Activated CD4-positive, alpha-beta T cell treated with anti-CD3 and anti-CD28 coated beads for 36 hours (primary cell): ENCODE measurements at regions not wholly inside any gene's neighbourhood (a gene's known extent, or its start where the extent isn't known, plus 50 kb on each side); places are given as distances from the start of the nearest gene placed in this dataset.
"Not testable (repeated sequence)": the region's sequence is repeated elsewhere in the genome, so short reads cannot be mapped to it uniquely, and the experiment has no call there.

Experiments
- ATAC-seq: fragments of 200-7000 bp; cut with Tn5 transposase; one replicate; pipeline ENCODE4 v1.10.0; 2021; ENCODE audit warnings: mild to moderate bottlenecking, moderate library complexity
- CTCF ChIA-PET: fragments of 350-600 bp; sonication (Branson Sonifier 250); formaldehyde crosslinking; loops from one replicate; lab custom pipeline; 2021; ENCODE audit warnings: antibody characterized with exemption; lab: Charles Lee
- POLR2A ChIA-PET: fragments of 350-600 bp; sonication (Branson Sonifier 250); formaldehyde crosslinking; loops from one replicate; lab custom pipeline; 2021; ENCODE audit warnings: antibody characterized with exemption, inconsistent platforms; lab: Charles Lee
- DNase-seq: peaks from one replicate; pipeline ENCODE4 v3.0.0-alpha.2; 2020
- H3K27ac Mint-ChIP-seq: one replicate; pipeline ENCODE4 v1.8.0; 2021; ENCODE audit warnings: mixed read lengths
- H3K27me3 Mint-ChIP-seq: one replicate; pipeline ENCODE4 v1.8.0; 2021; ENCODE audit warnings: mixed read lengths
- H3K36me3 Mint-ChIP-seq: one replicate; pipeline ENCODE4 v1.8.0; 2021; ENCODE audit warnings: low read depth, mixed read lengths
- H3K4me1 Mint-ChIP-seq: one replicate; pipeline ENCODE4 v1.8.0; 2021; ENCODE audit warnings: mixed read lengths
- H3K4me3 Mint-ChIP-seq: one replicate; pipeline ENCODE4 v1.8.0; 2021; ENCODE audit warnings: mild to moderate bottlenecking, moderate library complexity, mixed read lengths
- H3K9me3 Mint-ChIP-seq: one replicate; pipeline ENCODE4 v1.8.0; 2021; ENCODE audit warnings: low read depth, mixed read lengths
- intact Hi-C, 2 experiments: fragments of 100-400 bp; cut with DNase I in 1 of 2; cut with micrococcal nuclease in 1 of 2; formaldehyde crosslinking; loops; one replicate each; pipeline versions ENCODE4 v1.14.2 to v1.15.1; 2022 to 2024; cut with DNase I, micrococcal nuclease

- Mint-ChIP-seq H3K4me3 (no peak overlapping the region), H3K27ac (no peak overlapping the region), H3K36me3 (no peaks in the 10 kb centered on the region), H3K9me3 (peaks cover 14% of the 10 kb centered on the region), H3K27me3 (no peaks in the 10 kb centered on the region), H3K4me1 (no peaks in the 10 kb centered on the region)
- ChIA-PET CTCF (no interaction called here), POLR2A (no interaction called here)
- DNase-seq (no peak), ATAC-seq (no peak)
- intact Hi-C loops, result no loop called here
Observed at GRCh38 chr6:86042214-86042613, 399.5 kb upstream of the SYNCRIP start.

DNA sequence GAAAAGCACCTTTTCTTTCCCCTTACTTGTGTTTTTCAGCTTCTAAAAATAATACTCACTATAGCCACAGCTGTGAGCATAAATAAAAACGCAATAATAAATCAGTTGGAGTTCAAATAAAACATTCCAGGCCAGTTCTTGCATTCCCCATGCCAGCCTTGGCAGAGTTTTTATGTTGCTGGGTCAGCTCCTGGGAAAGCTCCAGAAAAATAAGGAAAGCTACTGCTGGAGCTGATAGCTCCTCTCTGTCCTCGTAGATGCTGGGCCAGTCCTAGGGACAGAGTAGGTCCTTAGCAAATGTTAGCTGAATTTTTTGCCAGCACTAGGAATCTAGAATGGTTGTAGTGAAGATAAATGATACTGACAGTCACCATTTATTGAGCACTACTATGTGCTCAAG lies 389.0 kb upstream of the SYNCRIP start:
- Mint-ChIP-seq H3K27me3 (no peaks in the 10 kb centered on the region), H3K4me1 (no peaks in the 10 kb centered on the region), H3K4me3 (no peak overlapping the region), H3K36me3 (no peaks in the 10 kb centered on the region), H3K9me3 (no peaks in the 10 kb centered on the region), H3K27ac (no peak overlapping the region)
- ChIA-PET CTCF (no interaction called here), POLR2A (no interaction called here)
- intact Hi-C loops, result no loop called here
- DNase-seq (no peak), ATAC-seq (no peak)

DNA sequence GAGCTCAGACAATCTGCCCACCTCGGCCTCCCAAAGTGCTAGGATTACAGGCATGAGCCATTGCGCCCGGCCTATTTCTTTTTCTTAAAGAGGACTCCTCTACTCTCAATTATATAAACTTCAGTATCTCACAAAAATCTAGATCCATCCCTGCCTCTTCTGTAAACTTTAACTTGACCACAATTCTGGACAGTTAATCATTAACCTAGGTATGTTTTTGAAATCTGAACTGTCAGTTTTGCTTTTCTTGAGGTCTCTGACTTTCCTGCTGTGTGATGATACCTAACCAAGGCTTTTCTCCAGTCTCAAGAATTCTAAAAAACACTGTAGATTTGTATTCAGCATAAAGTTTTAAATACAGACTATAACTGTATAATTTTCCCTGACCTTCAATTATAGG lies 388.2 kb upstream of the SYNCRIP start:
- Mint-ChIP-seq H3K4me3 (no peak overlapping the region), H3K27ac (no peak overlapping the region), H3K9me3 (no peaks in the 10 kb centered on the region), H3K4me1 (no peaks in the 10 kb centered on the region), H3K27me3 (no peaks in the 10 kb centered on the region), H3K36me3 (no peaks in the 10 kb centered on the region)
- intact Hi-C loops, result no loop called here
- CTCF ChIA-PET, result no interaction called here
- ATAC-seq (no peak), DNase-seq (no peak)
- POLR2A ChIA-PET, result no interaction called here

DNA sequence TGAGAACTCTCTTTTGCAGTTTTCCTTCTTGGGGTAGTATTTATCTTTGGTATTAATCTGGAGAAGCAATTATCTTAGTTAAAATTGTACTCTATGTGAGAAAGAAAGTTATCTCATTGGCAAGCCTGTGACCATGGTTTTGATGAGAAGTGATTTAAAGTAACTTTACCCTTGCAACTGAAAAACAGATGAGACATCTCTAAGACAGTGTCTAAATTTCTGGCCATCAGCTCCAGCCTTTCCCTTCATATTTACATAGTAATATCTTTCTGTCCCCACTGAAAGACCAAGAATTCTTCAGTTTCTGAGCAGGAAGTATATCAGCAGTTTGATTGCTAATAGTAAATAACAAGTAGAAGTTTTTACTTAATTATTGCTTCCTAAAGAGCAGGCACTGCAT lies 386.1 kb upstream of the SYNCRIP start:
- ATAC-seq (no peak), DNase-seq (no peak)
- Mint-ChIP-seq H3K4me3 (no peak overlapping the region), H3K27ac (no peak overlapping the region), H3K9me3 (no peaks in the 10 kb centered on the region), H3K36me3 (no peaks in the 10 kb centered on the region), H3K4me1 (no peaks in the 10 kb centered on the region), H3K27me3 (no peaks in the 10 kb centered on the region)
- ChIA-PET CTCF (interaction anchor here (1.5 kb wide), 1 partner anchor 8 kb away, joined by 5 read pairs; no protein-coding TSS in a partner anchor), POLR2A (no interaction called here)
- intact Hi-C loops, result no loop called here

DNA sequence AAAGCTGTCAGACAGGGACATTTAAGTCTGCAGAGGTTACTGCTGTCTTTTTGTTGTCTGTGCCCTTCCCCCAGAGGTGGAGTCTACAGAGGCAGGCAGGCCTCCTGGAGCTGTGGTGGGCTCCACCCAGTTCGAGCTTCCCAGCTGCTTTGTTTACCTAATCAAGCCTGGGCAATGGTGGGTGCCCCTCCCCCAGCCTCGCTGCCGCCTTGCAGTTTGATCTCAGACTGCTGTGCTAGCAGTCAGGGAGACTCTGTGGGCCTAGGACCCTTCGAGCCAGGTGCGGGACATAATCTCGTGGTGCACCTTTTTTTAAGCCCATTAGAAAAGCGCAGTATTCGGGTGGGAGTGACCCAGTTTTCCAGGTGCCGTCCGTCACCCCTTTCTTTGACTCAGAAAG lies 384.2 kb upstream of the SYNCRIP start:
- H3K4me1 Mint-ChIP-seq, H3K36me3 Mint-ChIP-seq, ATAC-seq, DNase-seq, H3K9me3 Mint-ChIP-seq, POLR2A ChIA-PET, H3K27ac Mint-ChIP-seq, H3K4me3 Mint-ChIP-seq, CTCF ChIA-PET, intact Hi-C loops, H3K27me3 Mint-ChIP-seq: not testable (repeated sequence)

- no peak for DNase-seq
- intact Hi-C loops, result no loop called here
- POLR2A ChIA-PET, result no interaction called here
Observed at GRCh38 chr6:86017236-86017635, 374.6 kb upstream of the SYNCRIP start.

GRCh38 chr6:86016567-86016966 lies 373.9 kb upstream of the SYNCRIP start:
- POLR2A ChIA-PET, result interaction anchor here (0.7 kb wide), 1 partner anchor 996 kb away, joined by 6 read pairs; no protein-coding TSS in a partner anchor
- ATAC-seq, result no peak
- no peaks in the 10 kb centered on the region for H3K36me3 Mint-ChIP-seq
- no peaks in the 10 kb centered on the region for H3K27me3 Mint-ChIP-seq
- intact Hi-C loops, result no loop called here
- DNase-seq, result no peak
- CTCF ChIA-PET, result no interaction called here
- no peaks in the 10 kb centered on the region for H3K9me3 Mint-ChIP-seq
- H3K4me3 Mint-ChIP-seq, result no peak overlapping the region
- H3K27ac Mint-ChIP-seq, result no peak overlapping the region
- H3K4me1 Mint-ChIP-seq, result no peaks in the 10 kb centered on the region

More at GRCh38 chr6:86017236-86017635, 374.6 kb upstream of the SYNCRIP start:
- no peak overlapping the region for H3K4me3 Mint-ChIP-seq
- ATAC-seq, result no peak
- no peak overlapping the region for H3K27ac Mint-ChIP-seq
- H3K9me3 Mint-ChIP-seq, result no peaks in the 10 kb centered on the region
- no peaks in the 10 kb centered on the region for H3K4me1 Mint-ChIP-seq
- no peaks in the 10 kb centered on the region for H3K36me3 Mint-ChIP-seq
- H3K27me3 Mint-ChIP-seq, result no peaks in the 10 kb centered on the region
- CTCF ChIA-PET, result no interaction called here

GRCh38 chr6:86016077-86016476 lies 373.4 kb upstream of the SYNCRIP start:
- Mint-ChIP-seq H3K4me1 (no peaks in the 10 kb centered on the region), H3K9me3 (no peaks in the 10 kb centered on the region), H3K4me3 (no peak overlapping the region), H3K27me3 (no peaks in the 10 kb centered on the region), H3K27ac (no peak overlapping the region), H3K36me3 (no peaks in the 10 kb centered on the region)
- no peak for ATAC-seq
- ChIA-PET CTCF (no interaction called here), POLR2A (no interaction called here)
- no peak for DNase-seq
- intact Hi-C loops, result no loop called here

GRCh38 chr6:86012991-86013390 lies 370.3 kb upstream of the SYNCRIP start:
- H3K27me3 Mint-ChIP-seq, H3K4me3 Mint-ChIP-seq, POLR2A ChIA-PET, H3K4me1 Mint-ChIP-seq, H3K36me3 Mint-ChIP-seq, H3K9me3 Mint-ChIP-seq, CTCF ChIA-PET, H3K27ac Mint-ChIP-seq, ATAC-seq, DNase-seq, intact Hi-C loops: not testable (repeated sequence)

DNA sequence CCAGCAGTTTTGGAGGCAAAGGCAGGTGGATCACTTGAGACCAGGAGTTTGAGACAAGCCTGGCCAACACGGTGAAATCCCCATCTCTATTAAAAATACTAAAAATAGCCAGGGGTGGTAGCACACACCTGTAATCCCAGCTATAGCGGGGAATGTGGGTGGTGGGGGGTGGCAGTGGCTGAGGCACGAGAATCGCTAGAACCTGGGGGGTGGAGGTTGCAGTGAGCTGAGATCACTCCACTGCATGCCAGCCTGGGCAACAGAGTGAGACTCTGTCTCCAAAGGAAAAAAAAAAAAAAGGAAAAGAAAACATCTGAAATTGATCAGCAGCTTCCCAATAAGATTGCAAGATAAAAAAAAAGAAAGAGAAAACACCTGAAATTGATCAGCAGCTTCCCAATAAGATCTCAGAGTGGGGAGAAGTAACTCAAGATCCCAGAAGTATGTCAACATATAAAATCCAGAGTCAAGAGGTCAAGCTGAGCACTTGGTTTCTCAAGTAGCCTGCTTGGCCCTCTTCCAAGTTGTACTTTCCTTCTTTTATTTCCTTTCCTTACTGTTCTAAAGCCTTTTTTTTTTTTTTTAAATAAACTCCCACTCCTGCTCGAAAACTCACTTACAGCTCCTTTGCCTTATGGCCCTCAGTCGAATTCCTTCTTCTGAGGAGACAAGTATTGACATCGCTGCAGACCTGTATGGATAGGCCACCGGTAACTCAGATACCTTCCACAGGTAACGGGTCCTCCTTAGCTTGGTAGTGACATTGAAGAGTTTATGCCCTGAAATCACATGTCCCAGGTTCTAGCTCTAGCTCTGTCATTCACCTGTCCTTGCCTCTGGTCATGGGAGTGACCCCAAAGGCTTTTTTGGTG lies 368.5 kb upstream of the SYNCRIP start:
- Mint-ChIP-seq H3K4me1 (no peaks in the 10 kb centered on the region), H3K36me3 (no peaks in the 10 kb centered on the region), H3K9me3 (peaks cover 6% of the 10 kb centered on the region), H3K4me3 (no peak overlapping the region), H3K27me3 (no peaks in the 10 kb centered on the region), H3K27ac (no peak overlapping the region)
- POLR2A ChIA-PET, result no interaction called here
- no peak for DNase-seq
- ATAC-seq, result no peak
- intact Hi-C loops, result no loop called here
- CTCF ChIA-PET, result interaction anchor here (0.6 kb wide), 1 partner anchor 651 kb away, joined by 3 read pairs; no protein-coding TSS in a partner anchor

DNA sequence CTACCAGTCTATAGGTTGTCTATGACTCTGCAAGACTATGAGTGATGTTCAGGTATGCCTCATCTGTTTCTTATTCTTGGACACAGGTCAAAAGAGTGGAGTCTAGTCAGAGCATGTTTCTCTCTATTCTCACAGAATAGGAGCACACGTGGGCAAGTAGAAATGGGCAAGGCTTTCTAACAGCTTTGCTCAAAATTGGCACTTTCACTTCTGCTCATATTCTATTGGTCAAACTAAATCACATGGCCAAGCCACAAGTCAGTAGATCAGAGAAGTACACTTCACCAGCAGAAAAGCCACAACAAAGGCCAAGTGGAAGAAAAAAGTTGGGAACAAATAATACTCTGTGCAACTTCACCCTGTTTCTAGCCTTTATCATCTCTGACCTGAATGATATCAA lies 354.5 kb upstream of the SYNCRIP start:
- Mint-ChIP-seq H3K36me3 (no peaks in the 10 kb centered on the region), H3K4me3 (no peak overlapping the region), H3K4me1 (no peaks in the 10 kb centered on the region), H3K9me3 (peaks cover 4% of the 10 kb centered on the region), H3K27me3 (no peaks in the 10 kb centered on the region), H3K27ac (no peak overlapping the region)
- POLR2A ChIA-PET, result interaction anchor here (0.6 kb wide), 1 partner anchor 404 kb away, joined by 3 read pairs; the partner anchor contains the start of gene SNX14
- DNase-seq (no peak), ATAC-seq (no peak)
- intact Hi-C loops, result no loop called here
- CTCF ChIA-PET, result interaction anchor here (0.6 kb wide), 1 partner anchor 38 kb away, joined by 3 read pairs; no protein-coding TSS in a partner anchor

GRCh38 chr6:85996034-85996375 lies 353.3 kb upstream of the SYNCRIP start:
- no peak overlapping the region for H3K27ac Mint-ChIP-seq
- no peaks in the 10 kb centered on the region for H3K27me3 Mint-ChIP-seq
- no peak overlapping the region for H3K4me3 Mint-ChIP-seq
- DNase-seq (no peak), ATAC-seq (no peak)
- intact Hi-C loops, result no loop called here
- POLR2A ChIA-PET, result no interaction called here
- CTCF ChIA-PET, result no interaction called here
- no peaks in the 10 kb centered on the region for H3K4me1 Mint-ChIP-seq
- peaks cover 8% of the 10 kb centered on the region for H3K9me3 Mint-ChIP-seq
- no peaks in the 10 kb centered on the region for H3K36me3 Mint-ChIP-seq
